Psoas muscle (tissue), 7 donors: ENCODE measurements at regions not wholly inside any gene's neighbourhood (a gene's known extent, or its start where the extent isn't known, plus 50 kb on each side); places are given as distances from the start of the nearest gene placed in this dataset.

ENCODE experiments used
- ATAC-seq, 4 donors: fragments of 200-7000 bp; cut with Tn5 transposase; one replicate each; pipeline ENCODE4 v1.9.1; 2020; ENCODE audit warnings: moderate library complexity in 3 of 4, mild to moderate bottlenecking in 2 of 4
- DNase-seq, 2 donors: peaks; one replicate each; pipeline ENCODE4 v3.0.0-alpha.2; 2020
- H3K27ac ChIP-seq: fragments of 200-600 bp; one replicate; pipeline ENCODE4 v1.8.0; 2022
- H3K27me3 ChIP-seq, 3 donors: fragments of 200-600 bp in 1 of 3; one replicate each; pipeline versions ENCODE4 v1.6.1 to v1.8.0; 2013 to 2022; ENCODE audit warnings: low read length in 2 of 3, mild to moderate bottlenecking in 2 of 3, moderate library complexity in 1 of 3; ENCODE audit not compliant: insufficient read depth in 3 of 3
- H3K36me3 ChIP-seq, 2 donors: fragments of 200-600 bp in 1 of 2; one replicate each; pipeline versions ENCODE4 v1.6.1 to v1.8.0; 2013 to 2022; ENCODE audit warnings: low read depth in 1 of 2, mild to moderate bottlenecking in 1 of 2, moderate library complexity in 1 of 2; ENCODE audit not compliant: insufficient read depth in 1 of 2
- H3K4me1 ChIP-seq: fragments of 200-600 bp; one replicate; pipeline ENCODE4 v1.8.0; 2022
- H3K4me3 ChIP-seq: fragments of 200-600 bp; one replicate; pipeline ENCODE4 v1.8.0; 2022; ENCODE audit warnings: mild to moderate bottlenecking
- H3K9me3 ChIP-seq: fragments of 200-600 bp; one replicate; pipeline ENCODE4 v1.8.0; 2022
- WGBS, 3 donors: extraction: QIAGEN DNeasy Blood & Tissue Kit; methylation state at CpG; one replicate each; pipeline versions ENCODE4 v1.1.6 to v1.1.7; 2013; 5-methylcytosine and 5-hydroxymethylcytosine counted together
- intact Hi-C, 2 donors: fragments of 100-400 bp; cut with DNase I; formaldehyde crosslinking; loops; one replicate each; pipeline versions ENCODE4 v1.11.0 to v1.14.2; 2022
- TF ChIP-seq, protein P1 (sequence below): fragments of 200-600 bp; IDR thresholded peaks from one replicate; pipeline ENCODE4 v1.8.0; 2022; ENCODE audit warnings: antibody characterized with exemption
- donor health status: healthy with polysubstance abuse.
- donor health status: DM: no; HTN: no; CAD: no; lungs with moderate emphysema.
- donor health status: Bipolar disorder and iron deficiency.
- donor health status: healthy.
- donor health status: DM: yes; HTN: yes; CAD: no.
- donor health status: DM: no; HTN: no; CAD: no.
- donor health status: DM: yes; HTN: yes; CAD: no.

DNA sequence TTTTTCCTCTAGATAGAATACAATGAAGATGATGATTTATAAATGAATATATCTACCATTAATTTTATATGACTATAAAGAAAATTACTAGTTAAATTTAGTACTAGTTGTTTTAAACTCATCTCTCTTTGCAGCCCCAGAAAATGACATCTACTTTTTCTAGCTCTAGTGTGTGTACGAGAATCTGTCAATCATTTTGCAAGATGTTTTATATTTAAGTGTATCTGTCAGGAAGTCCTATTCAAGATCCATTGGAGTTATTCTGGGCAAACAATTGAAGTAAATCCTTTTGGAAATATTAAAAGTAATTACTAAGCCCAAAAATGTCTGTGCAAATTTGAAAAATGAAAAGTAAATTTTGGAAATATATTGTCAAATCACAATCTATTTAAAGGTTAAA is 144.3 kb upstream of the PCDH9 start:
- no peak overlapping the region for H3K27ac ChIP-seq
- intact Hi-C loops: no loop called here
- TF ChIP-seq, protein P1, sequence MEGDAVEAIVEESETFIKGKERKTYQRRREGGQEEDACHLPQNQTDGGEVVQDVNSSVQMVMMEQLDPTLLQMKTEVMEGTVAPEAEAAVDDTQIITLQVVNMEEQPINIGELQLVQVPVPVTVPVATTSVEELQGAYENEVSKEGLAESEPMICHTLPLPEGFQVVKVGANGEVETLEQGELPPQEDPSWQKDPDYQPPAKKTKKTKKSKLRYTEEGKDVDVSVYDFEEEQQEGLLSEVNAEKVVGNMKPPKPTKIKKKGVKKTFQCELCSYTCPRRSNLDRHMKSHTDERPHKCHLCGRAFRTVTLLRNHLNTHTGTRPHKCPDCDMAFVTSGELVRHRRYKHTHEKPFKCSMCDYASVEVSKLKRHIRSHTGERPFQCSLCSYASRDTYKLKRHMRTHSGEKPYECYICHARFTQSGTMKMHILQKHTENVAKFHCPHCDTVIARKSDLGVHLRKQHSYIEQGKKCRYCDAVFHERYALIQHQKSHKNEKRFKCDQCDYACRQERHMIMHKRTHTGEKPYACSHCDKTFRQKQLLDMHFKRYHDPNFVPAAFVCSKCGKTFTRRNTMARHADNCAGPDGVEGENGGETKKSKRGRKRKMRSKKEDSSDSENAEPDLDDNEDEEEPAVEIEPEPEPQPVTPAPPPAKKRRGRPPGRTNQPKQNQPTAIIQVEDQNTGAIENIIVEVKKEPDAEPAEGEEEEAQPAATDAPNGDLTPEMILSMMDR: no peak
- WGBS, 3 donors: 78 to 89% (median 80%) methylated on average over 1 of the region's 1 CpG
- H3K27me3 ChIP-seq: no peaks in the 10 kb centered on the region
- H3K36me3 ChIP-seq: no peaks in the 10 kb centered on the region
- ATAC-seq (no peak), DNase-seq (no peak)
- no peak overlapping the region for H3K4me3 ChIP-seq
- no peaks in the 10 kb centered on the region for H3K4me1 ChIP-seq
- no peaks in the 10 kb centered on the region for H3K9me3 ChIP-seq

DNA sequence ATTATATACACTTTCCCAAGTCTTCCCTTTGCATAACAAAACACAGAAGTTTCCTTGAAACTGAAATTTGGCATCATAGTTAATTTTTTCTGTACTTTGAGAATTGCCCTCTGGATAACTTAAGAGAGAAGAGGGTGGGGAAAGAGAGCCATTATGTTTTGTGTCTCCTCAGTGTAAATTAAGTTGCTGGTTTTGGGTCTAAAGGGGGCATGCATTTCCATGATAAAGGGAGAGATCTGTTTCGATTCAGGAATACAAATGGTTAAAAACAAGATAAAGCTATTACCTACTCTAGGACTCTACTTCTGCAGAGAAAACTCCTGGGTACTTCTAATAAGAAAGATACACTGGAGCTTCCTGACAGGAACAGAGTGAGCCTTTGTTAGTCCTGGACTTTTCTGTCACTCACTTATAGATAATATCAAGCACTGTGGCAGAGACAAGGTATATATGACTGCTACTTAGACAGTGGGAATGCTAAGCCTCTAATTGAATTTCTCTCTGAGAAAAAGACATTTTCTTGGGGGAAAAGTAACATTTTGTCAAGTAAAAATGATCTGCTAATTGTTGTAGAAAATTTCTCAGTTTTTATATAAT is 142.8 kb upstream of the PCDH9 start:
- H3K4me3 ChIP-seq: no peak overlapping the region
- no peaks in the 10 kb centered on the region for H3K9me3 ChIP-seq
- H3K27ac ChIP-seq: no peak overlapping the region
- H3K4me1 ChIP-seq: no peaks in the 10 kb centered on the region
- ATAC-seq (no peak), DNase-seq (no peak)
- no peaks in the 10 kb centered on the region for H3K27me3 ChIP-seq
- TF ChIP-seq, protein P1: no peak
- 54 to 68% (median 57%) methylated on average over 1 of the region's 1 CpG for WGBS, 3 donors
- no peaks in the 10 kb centered on the region for H3K36me3 ChIP-seq
- intact Hi-C loops: no loop called here

DNA sequence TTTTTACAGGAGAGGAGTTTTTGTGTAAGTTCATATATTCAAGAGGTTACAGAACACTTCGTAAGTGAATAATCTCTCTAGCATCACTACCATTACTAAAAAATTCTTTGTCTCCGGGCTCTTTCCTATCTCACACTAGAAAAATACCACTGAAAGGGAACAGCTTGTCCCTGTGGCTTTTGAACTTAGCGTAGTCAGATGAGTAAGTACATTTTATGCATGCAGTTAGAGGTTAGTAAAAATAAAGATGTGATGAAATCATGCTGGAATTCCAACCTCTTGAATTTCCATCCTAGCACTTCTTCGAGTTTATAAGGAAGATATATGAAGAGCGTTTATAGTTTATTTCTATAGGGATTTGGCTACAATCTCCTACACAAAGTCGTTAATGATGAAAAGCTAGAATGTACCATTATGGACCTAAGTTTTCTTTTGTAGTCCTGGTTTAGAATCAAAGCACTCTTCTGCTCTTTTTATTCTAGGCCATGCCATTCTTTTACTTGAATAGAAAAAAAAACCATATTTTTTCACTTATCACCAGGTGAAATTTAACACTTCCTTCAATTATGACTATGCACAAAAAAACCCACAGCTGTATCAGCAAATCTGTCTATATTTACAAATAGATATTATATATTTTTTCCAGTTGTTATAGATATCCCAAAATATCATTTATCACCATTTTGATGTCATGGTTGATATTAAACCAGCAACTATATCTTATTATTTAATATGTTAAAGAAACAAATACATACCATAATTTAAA is 139.9 kb upstream of the PCDH9 start:
- TF ChIP-seq, protein P1: no peak
- no peaks in the 10 kb centered on the region for H3K9me3 ChIP-seq
- no peaks in the 10 kb centered on the region for H3K27me3 ChIP-seq
- H3K36me3 ChIP-seq: no peaks in the 10 kb centered on the region
- H3K4me3 ChIP-seq: no peak overlapping the region
- intact Hi-C loops: no loop called here
- no peak for DNase-seq
- no peak overlapping the region for H3K27ac ChIP-seq
- 49 to 53% (median 51%) methylated on average over 6 of the region's 6 CpGs for WGBS, 3 donors
- ATAC-seq: no peak
- no peaks in the 10 kb centered on the region for H3K4me1 ChIP-seq

DNA sequence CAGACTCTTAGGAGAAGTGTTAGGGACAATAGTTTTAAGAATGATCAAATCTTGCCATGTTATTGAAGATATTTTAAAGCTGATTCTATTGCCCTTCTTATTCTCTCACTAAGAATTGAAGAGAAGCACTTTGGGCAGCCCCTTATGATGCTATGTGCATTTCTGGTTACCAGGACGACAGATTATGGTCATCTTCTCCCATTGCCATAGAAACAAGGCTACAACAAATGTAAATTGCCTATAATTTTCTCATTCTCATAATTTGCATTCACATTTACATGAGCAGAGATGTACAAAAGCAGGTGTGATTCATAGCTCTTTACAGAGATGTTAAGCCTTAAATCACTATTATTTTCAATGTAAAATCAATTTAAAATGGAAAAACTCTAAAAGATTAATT is 137.3 kb upstream of the PCDH9 start:
- Histone ChIP-seq H3K9me3 (no peaks in the 10 kb centered on the region), H3K4me1 (no peaks in the 10 kb centered on the region), H3K27ac (no peak overlapping the region), H3K27me3 (no peaks in the 10 kb centered on the region), H3K4me3 (no peak overlapping the region), H3K36me3 (no peaks in the 10 kb centered on the region)
- DNase-seq (no peak), ATAC-seq (no peak)
- TF ChIP-seq, protein P1: no peak
- intact Hi-C loops: no loop called here
- WGBS, 3 donors: 52 to 68% (median 56%) methylated on average over 1 of the region's 1 CpG

DNA sequence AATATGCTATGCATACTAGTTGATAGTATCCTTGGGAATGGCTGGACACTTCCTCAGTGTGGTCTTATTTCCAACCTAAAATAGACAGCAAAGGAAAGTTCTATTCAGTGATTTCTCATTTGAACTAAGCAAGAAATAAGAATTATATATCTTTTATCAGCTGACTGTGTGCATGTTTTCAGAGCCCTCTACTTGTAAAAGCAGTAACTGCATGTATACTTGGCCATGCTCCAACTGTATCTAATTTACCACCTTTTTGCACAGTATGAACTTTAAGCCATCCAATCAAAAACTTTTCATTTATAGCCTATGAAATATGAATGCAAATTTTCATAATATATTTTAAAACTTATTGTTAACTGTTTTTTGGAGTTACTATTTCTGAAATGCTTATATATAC is 136.4 kb upstream of the PCDH9 start:
- H3K27me3 ChIP-seq: no peaks in the 10 kb centered on the region
- H3K27ac ChIP-seq: no peak overlapping the region
- ATAC-seq: no peak
- intact Hi-C loops: no loop called here
- no peak overlapping the region for H3K4me3 ChIP-seq
- TF ChIP-seq, protein P1: no peak
- no peaks in the 10 kb centered on the region for H3K36me3 ChIP-seq
- no peaks in the 10 kb centered on the region for H3K9me3 ChIP-seq
- no peak for DNase-seq
- no peaks in the 10 kb centered on the region for H3K4me1 ChIP-seq
